Retinal pigment epithelial cell (primary cell): ENCODE measurements at regions not wholly inside any gene's neighbourhood (a gene's known extent, or its start where the extent isn't known, plus 50 kb on each side); places are given as distances from the start of the nearest gene placed in this dataset.

Source experiments
- DNase-seq: peaks from one replicate; pipeline ENCODE4 v3.0.0-alpha.2; 2010; ENCODE audit warnings: low read depth
- H3K4me3 ChIP-seq: 2 replicates; pipeline ENCODE4 v1.5.1; 2011; ENCODE audit warnings: mild to moderate bottlenecking, low read length, control low read depth, moderate library complexity
- CTCF ChIP-seq: conservative IDR thresholded peaks from 2 replicates; pipeline ENCODE4 v1.5.1; 2011; ENCODE audit warnings: low read depth, low read length, control low read depth, inconsistent platforms

GRCh38 chr7:95646350-95646749, 50.0 kb upstream of the PDK4 start:
- no peak overlapping the region for H3K4me3 ChIP-seq
- TF ChIP-seq CTCF, result no peak
- no peak for DNase-seq
